CD4-positive, alpha-beta T cell (primary cell): ENCODE measurements at regions not wholly inside any gene's neighbourhood (a gene's known extent, or its start where the extent isn't known, plus 50 kb on each side); places are given as distances from the start of the nearest gene placed in this dataset.

Experiments
- ATAC-seq: fragments of 200-7000 bp; cut with Tn5 transposase; one replicate; pipeline ENCODE4 v1.10.0; 2022; ENCODE audit warnings: mild to moderate bottlenecking; ENCODE audit not compliant: poor library complexity
- CTCF ChIA-PET: fragments of 350-600 bp; sonication (Branson Sonifier 250); formaldehyde crosslinking; loops from one replicate; lab custom pipeline; 2021; ENCODE audit warnings: antibody characterized with exemption, inconsistent platforms; lab: Charles Lee
- POLR2A ChIA-PET: fragments of 350-600 bp; sonication (Branson Sonifier 250); formaldehyde crosslinking; loops from one replicate; lab custom pipeline; 2021; ENCODE audit warnings: antibody characterized with exemption, inconsistent platforms; lab: Charles Lee
- DNase-seq, 14 experiments: peaks; one replicate each; pipeline ENCODE4 v3.0.0-alpha.2; 2013 to 2020; ENCODE audit warnings: mixed read lengths in 2 of 14
- H3K27ac ChIP-seq, 2 donors: one replicate each; pipeline versions ENCODE4 v1.5.1 to v1.7.0; 2013; ENCODE audit warnings: low read length in 2 of 2, low read depth in 1 of 2, mild to moderate bottlenecking in 1 of 2
- H3K27me3 ChIP-seq, 2 experiments: 1 replicate in 1 of 2; 2 replicates in 1 of 2; pipeline versions ENCODE4 v1.6.1 to v1.7.0; 2013; ENCODE audit warnings: low read length in 2 of 2, control low read depth in 1 of 2, mild to moderate bottlenecking in 1 of 2, moderate library complexity in 1 of 2; ENCODE audit not compliant: insufficient read depth in 2 of 2, control insufficient read depth in 1 of 2
- H3K36me3 ChIP-seq: one replicate; pipeline ENCODE4 v1.6.1; 2013; ENCODE audit warnings: low read length, control low read depth; ENCODE audit not compliant: insufficient read depth
- H3K4me1 ChIP-seq: one replicate; pipeline ENCODE4 v1.6.1; 2013; ENCODE audit warnings: low read length, control low read depth; ENCODE audit not compliant: insufficient read depth
- H3K4me3 ChIP-seq: one replicate; pipeline ENCODE4 v1.5.1; 2013; ENCODE audit warnings: mild to moderate bottlenecking, low read length, moderate library complexity
- H3K9me3 ChIP-seq, 2 experiments: 1 replicate in 1 of 2; 2 replicates in 1 of 2; pipeline versions ENCODE4 v1.6.1 to v1.7.0; 2013; ENCODE audit warnings: low read length in 2 of 2, mild to moderate bottlenecking in 2 of 2, control low read depth in 1 of 2, moderate library complexity in 1 of 2; ENCODE audit not compliant: control insufficient read depth in 1 of 2, insufficient read depth in 1 of 2
- H3K27ac Mint-ChIP-seq: one replicate; pipeline ENCODE4 v1.8.0; 2020; ENCODE audit warnings: mixed read lengths
- H3K27me3 Mint-ChIP-seq: one replicate; pipeline ENCODE4 v1.8.0; 2021; ENCODE audit warnings: mixed read lengths
- H3K36me3 Mint-ChIP-seq: one replicate; pipeline ENCODE4 v1.8.0; 2021; ENCODE audit warnings: low read depth, mixed read lengths
- H3K4me1 Mint-ChIP-seq: one replicate; pipeline ENCODE4 v1.8.0; 2021; ENCODE audit warnings: low read depth, mixed read lengths
- H3K4me3 Mint-ChIP-seq: one replicate; pipeline ENCODE4 v1.8.0; 2020; ENCODE audit warnings: mild to moderate bottlenecking, mixed read lengths
- H3K9me3 Mint-ChIP-seq: one replicate; pipeline ENCODE4 v1.8.0; 2020; ENCODE audit warnings: mixed read lengths
- CTCF ChIP-seq: fragments of 200-600 bp; IDR thresholded peaks from one replicate; pipeline ENCODE4 v1.8.0; 2022; ENCODE audit warnings: antibody characterized with exemption, mild to moderate bottlenecking
- intact Hi-C, 2 experiments: fragments of 100-400 bp; cut with DNase I in 1 of 2; cut with micrococcal nuclease in 1 of 2; formaldehyde crosslinking; loops; one replicate each; pipeline versions ENCODE4 v1.15.1 to v1.9.0; 2023 to 2025; cut with DNase I, micrococcal nuclease

- ChIA-PET POLR2A (no interaction called here), CTCF (no interaction called here)
- H3K9me3 ChIP-seq: peaks cover 0 to 10% of the 10 kb centered on the region in 2 experiments
- no peaks in the 10 kb centered on the region for H3K36me3 ChIP-seq
- Mint-ChIP-seq H3K4me3 (no peak overlapping the region), H3K36me3 (no peaks in the 10 kb centered on the region), H3K9me3 (no peaks in the 10 kb centered on the region), H3K4me1 (no peaks in the 10 kb centered on the region), H3K27ac (no peak overlapping the region), H3K27me3 (no peaks in the 10 kb centered on the region)
- no peak for ATAC-seq
- H3K27me3 ChIP-seq: no peaks in the 10 kb centered on the region
- no peak overlapping the region for H3K27ac ChIP-seq
- no peak for TF ChIP-seq CTCF
- H3K4me3 ChIP-seq: no peak overlapping the region
- DNase-seq: no peak
- intact Hi-C loops: no loop called here
- H3K4me1 ChIP-seq: no peaks in the 10 kb centered on the region
These were observed 296.6 kb downstream of the MED10 start for GRCh38 chr5:6081727-6082210.

GRCh38 chr5:6080930-6081726 lies 297.2 kb downstream of the MED10 start:
- POLR2A ChIA-PET: no interaction called here
- Mint-ChIP-seq H3K4me3 (no peak overlapping the region), H3K9me3 (no peaks in the 10 kb centered on the region), H3K27ac (no peak overlapping the region), H3K4me1 (no peaks in the 10 kb centered on the region), H3K36me3 (no peaks in the 10 kb centered on the region), H3K27me3 (no peaks in the 10 kb centered on the region)
- DNase-seq (no peak), ATAC-seq (no peak)
- Histone ChIP-seq H3K36me3 (no peaks in the 10 kb centered on the region), H3K4me3 (no peak overlapping the region), H3K27ac (no peak overlapping the region), H3K9me3 (peaks cover 0 to 10% of the 10 kb centered on the region in 2 experiments), H3K27me3 (no peaks in the 10 kb centered on the region), H3K4me1 (no peaks in the 10 kb centered on the region)
- no peak for TF ChIP-seq CTCF
- CTCF ChIA-PET: no interaction called here
- intact Hi-C loops: no loop called here

GRCh38 chr5:6080436-6080835 lies 297.9 kb downstream of the MED10 start:
- H3K27ac Mint-ChIP-seq: no peak overlapping the region
- Histone ChIP-seq H3K9me3 (peaks cover 0 to 10% of the 10 kb centered on the region in 2 experiments), H3K36me3 (no peaks in the 10 kb centered on the region), H3K4me3 (no peak overlapping the region), H3K27me3 (no peaks in the 10 kb centered on the region), H3K27ac (no peak overlapping the region), H3K4me1 (no peaks in the 10 kb centered on the region)
- no peaks in the 10 kb centered on the region for H3K36me3 Mint-ChIP-seq
- no peak for DNase-seq
- intact Hi-C loops: no loop called here
- H3K4me1 Mint-ChIP-seq: no peaks in the 10 kb centered on the region
- ChIA-PET CTCF (interaction anchor here (0.6 kb wide), 1 partner anchor 853 kb away, joined by 3 read pairs; no protein-coding TSS in a partner anchor), POLR2A (no interaction called here)
- H3K4me3 Mint-ChIP-seq: no peak overlapping the region
- peaks cover 5% of the 10 kb centered on the region for H3K27me3 Mint-ChIP-seq
- H3K9me3 Mint-ChIP-seq: no peaks in the 10 kb centered on the region
- no peak for ATAC-seq
- TF ChIP-seq CTCF: no peak
